H9 (cell line): ENCODE measurements at regions not wholly inside any gene's neighbourhood (a gene's known extent, or its start where the extent isn't known, plus 50 kb on each side); places are given as distances from the start of the nearest gene placed in this dataset.

Source experiments
- DNase-seq: peaks from one replicate; pipeline ENCODE4 v3.0.0-alpha.2; 2017
- H2AFZ ChIP-seq: one replicate; pipeline ENCODE4 v1.6.1; 2013; ENCODE audit warnings: mild to moderate bottlenecking, low read length, control low read depth, moderate library complexity
- H2AK5ac ChIP-seq: 2 replicates; pipeline ENCODE4 v1.6.1; 2013; ENCODE audit warnings: low read length, control low read depth, mixed read lengths; ENCODE audit not compliant: insufficient read length
- H2BK120ac ChIP-seq: one replicate; pipeline ENCODE4 v1.6.1; 2013; ENCODE audit warnings: low read depth, mild to moderate bottlenecking, low read length, control low read depth, inconsistent platforms; ENCODE audit not compliant: poor library complexity, severe bottlenecking
- H2BK12ac ChIP-seq: 2 replicates; pipeline ENCODE4 v1.6.1; 2013; ENCODE audit warnings: low read length, control low read depth, mixed read lengths, low read depth; ENCODE audit not compliant: insufficient read length
- H2BK15ac ChIP-seq: 2 replicates; pipeline ENCODE4 v1.6.1; 2013; ENCODE audit warnings: low read depth, low read length, control low read depth
- H2BK20ac ChIP-seq: one replicate; pipeline ENCODE4 v1.6.1; 2013; ENCODE audit warnings: low read depth, mild to moderate bottlenecking, low read length, control low read depth, inconsistent platforms; ENCODE audit not compliant: poor library complexity, severe bottlenecking
- H2BK5ac ChIP-seq: 2 replicates; pipeline ENCODE4 v1.6.1; 2013; ENCODE audit warnings: low read length, control low read depth, mixed read lengths; ENCODE audit not compliant: insufficient read length
- H3K14ac ChIP-seq: 2 replicates; pipeline ENCODE4 v1.6.1; 2013; ENCODE audit warnings: low read length, control low read depth; ENCODE audit not compliant: insufficient read depth
- H3K18ac ChIP-seq: 2 replicates; pipeline ENCODE4 v1.6.1; 2013; ENCODE audit warnings: low read depth, mild to moderate bottlenecking, mixed read lengths, low read length, control low read depth; ENCODE audit not compliant: insufficient read length
- H3K23ac ChIP-seq: 2 replicates; pipeline ENCODE4 v1.6.1; 2013; ENCODE audit warnings: low read length, control low read depth, mixed read lengths, low read depth; ENCODE audit not compliant: insufficient read length
- H3K23me2 ChIP-seq: 2 replicates; pipeline ENCODE4 v1.6.1; 2013; ENCODE audit warnings: low read depth, mild to moderate bottlenecking, mixed read lengths, low read length, control low read depth; ENCODE audit not compliant: insufficient read length, poor library complexity, severe bottlenecking
- H3K27ac ChIP-seq: 2 replicates; pipeline ENCODE4 v1.5.1; 2013; ENCODE audit warnings: low read length, control low read depth, mixed read lengths, low read depth; ENCODE audit not compliant: insufficient read length
- H3K27me3 ChIP-seq: 2 replicates; pipeline ENCODE4 v1.6.1; 2013; ENCODE audit warnings: low read length, control low read depth, inconsistent platforms; ENCODE audit not compliant: insufficient read depth
- H3K4ac ChIP-seq: 2 replicates; pipeline ENCODE4 v1.6.1; 2013; ENCODE audit warnings: low read depth, mild to moderate bottlenecking, control low read depth, inconsistent platforms, low read length, moderate library complexity
- H3K4me1 ChIP-seq: 2 replicates; pipeline ENCODE4 v1.6.1; 2013; ENCODE audit warnings: low read length, control low read depth, inconsistent platforms; ENCODE audit not compliant: insufficient read depth
- H3K4me2 ChIP-seq: 2 replicates; pipeline ENCODE4 v1.6.1; 2013; ENCODE audit warnings: low read length, control low read depth, mixed read lengths; ENCODE audit not compliant: insufficient read length, insufficient read depth
- H3K56ac ChIP-seq: 2 replicates; pipeline ENCODE4 v1.6.1; 2013; ENCODE audit warnings: low read depth, mild to moderate bottlenecking, mixed read lengths, low read length, control low read depth; ENCODE audit not compliant: insufficient read length
- H3K79me1 ChIP-seq: 2 replicates; pipeline ENCODE4 v1.6.1; 2013; ENCODE audit warnings: low read depth, mild to moderate bottlenecking, moderate library complexity, low read length, control low read depth, inconsistent platforms; ENCODE audit not compliant: insufficient read depth, poor library complexity, severe bottlenecking
- H3K79me2 ChIP-seq: 2 replicates; pipeline ENCODE4 v1.6.1; 2013; ENCODE audit warnings: low read length, control low read depth, inconsistent platforms; ENCODE audit not compliant: insufficient read depth
- H3K9ac ChIP-seq: 2 replicates; pipeline ENCODE4 v1.6.1; 2013; ENCODE audit warnings: low read length, control low read depth, mixed read lengths; ENCODE audit not compliant: insufficient read length; ENCODE audit errors: extremely low read depth
- H3K9me3 ChIP-seq: one replicate; pipeline ENCODE4 v1.6.1; 2013; ENCODE audit warnings: low read depth, low read length, inconsistent platforms; ENCODE audit not compliant: control insufficient read depth
- H3T11ph ChIP-seq: one replicate; pipeline ENCODE4 v1.6.1; 2013; ENCODE audit warnings: mild to moderate bottlenecking, low read length, control low read depth, inconsistent platforms
- H4K20me1 ChIP-seq: one replicate; pipeline ENCODE4 v1.6.1; 2013; ENCODE audit not compliant: control insufficient read depth, insufficient read length, insufficient read depth
- H4K5ac ChIP-seq: 2 replicates; pipeline ENCODE4 v1.6.1; 2013; ENCODE audit warnings: low read depth, mild to moderate bottlenecking, mixed read lengths, low read length, control low read depth; ENCODE audit not compliant: insufficient read length
- H4K8ac ChIP-seq: replicated peaks from 2 replicates; pipeline ENCODE4 v1.6.1; 2013; ENCODE audit warnings: low read length, control low read depth, mixed read lengths, low read depth; ENCODE audit not compliant: insufficient read length
- H4K91ac ChIP-seq: 2 replicates; pipeline ENCODE4 v1.6.1; 2013; ENCODE audit warnings: low read depth, mild to moderate bottlenecking, moderate library complexity, mixed read lengths, low read length, control low read depth; ENCODE audit not compliant: insufficient read length
- H3K27ac Mint-ChIP-seq, 3 experiments: 2 replicates in 2 of 3; 3 replicates in 1 of 3; pipeline ENCODE4 v1.8.0; 2020 to 2021; ENCODE audit warnings: mixed read lengths in 3 of 3, mild to moderate bottlenecking in 1 of 3, moderate library complexity in 1 of 3
- H3K27me3 Mint-ChIP-seq: 2 replicates; pipeline ENCODE4 v1.8.0; 2021; ENCODE audit warnings: low read depth, mild to moderate bottlenecking, moderate library complexity, mixed read lengths
- H3K36me3 Mint-ChIP-seq, 3 experiments: 2 replicates in 2 of 3; 3 replicates in 1 of 3; pipeline ENCODE4 v1.8.0; 2020 to 2021; ENCODE audit warnings: low read depth in 3 of 3, mixed read lengths in 3 of 3; ENCODE audit not compliant: insufficient read depth in 1 of 3
- H3K4me1 Mint-ChIP-seq, 2 experiments: 2 replicates each; pipeline ENCODE4 v1.8.0; 2020; ENCODE audit warnings: mixed read lengths in 2 of 2
- H3K4me3 Mint-ChIP-seq, 2 experiments: 2 replicates in 1 of 2; 3 replicates in 1 of 2; pipeline ENCODE4 v1.8.0; 2020 to 2021; ENCODE audit warnings: mild to moderate bottlenecking in 2 of 2, mixed read lengths in 2 of 2, moderate library complexity in 1 of 2
- H3K9me3 Mint-ChIP-seq, 2 experiments: 2 replicates in 1 of 2; 3 replicates in 1 of 2; pipeline ENCODE4 v1.8.0; 2020; ENCODE audit warnings: mild to moderate bottlenecking in 2 of 2, mixed read lengths in 2 of 2, moderate library complexity in 1 of 2
- CTCF ChIP-seq: fragments of 200-600 bp; sonication (generic); conservative IDR thresholded peaks from 3 replicates; pipeline ENCODE4 v1.8.0; 2021; ENCODE audit warnings: antibody characterized with exemption, mild to moderate bottlenecking
- WGBS: extraction: QIAGEN DNeasy Blood & Tissue Kit; methylation state at CpG from one replicate; pipeline ENCODE4 v1.1.7; 2013; ENCODE audit warnings: missing lambda C conversion rate, low lambda C conversion rate, mixed read lengths; ENCODE audit not compliant: insufficient read length; ENCODE audit errors: extremely low coverage; 5-methylcytosine and 5-hydroxymethylcytosine counted together

GRCh38 chr20:39633689-39634088 is 671.5 kb downstream of the DHX35 start:
- H3K9ac ChIP-seq = no peak overlapping the region
- H3K18ac ChIP-seq = no peak overlapping the region
- H3K79me2 ChIP-seq = no peaks in the 10 kb centered on the region
- Mint-ChIP-seq H3K4me1 (peaks cover 0 to 6% of the 10 kb centered on the region in 2 experiments; a peak in 1 of 4 replicates), H3K9me3 (no peaks in the 10 kb centered on the region), H3K27me3 (no peaks in the 10 kb centered on the region; the same call in none of the 2 replicates), H3K36me3 (no peaks in the 10 kb centered on the region), H3K27ac (no peak overlapping the region), H3K4me3 (no peak overlapping the region)
- WGBS = no CpG with 5 or more reads among the region's 7 CpGs
- H2BK20ac ChIP-seq = no peak overlapping the region
- H2BK120ac ChIP-seq = no peak overlapping the region
- no peak overlapping the region for H3K27ac ChIP-seq
- no peak for DNase-seq
- no peak overlapping the region for H4K91ac ChIP-seq
- no peak overlapping the region for H3K4me2 ChIP-seq
- no peak overlapping the region for H3K4ac ChIP-seq
- no peaks in the 10 kb centered on the region for H4K20me1 ChIP-seq
- no peak for TF ChIP-seq CTCF
- H2AK5ac ChIP-seq = no peak overlapping the region
- H2BK12ac ChIP-seq = no peak overlapping the region
- no peaks in the 10 kb centered on the region for H3K23me2 ChIP-seq
- no peak overlapping the region for H3K14ac ChIP-seq
- no peaks in the 10 kb centered on the region for H3K9me3 ChIP-seq
- H4K5ac ChIP-seq = no peak overlapping the region
- no peaks in the 10 kb centered on the region for H3K4me1 ChIP-seq
- no peaks in the 10 kb centered on the region for H3K79me1 ChIP-seq
- H3K56ac ChIP-seq = no peak overlapping the region
- no peak overlapping the region for H2BK5ac ChIP-seq
- H3K27me3 ChIP-seq = no peaks in the 10 kb centered on the region
- no peak overlapping the region for H4K8ac ChIP-seq
- H2AFZ ChIP-seq = no peak overlapping the region
- H3K23ac ChIP-seq = no peak overlapping the region
- H2BK15ac ChIP-seq = no peak overlapping the region
- no peak overlapping the region for H3T11ph ChIP-seq
